CD14-positive monocyte (primary cell): ENCODE measurements at regions not wholly inside any gene's neighbourhood (a gene's known extent, or its start where the extent isn't known, plus 50 kb on each side); places are given as distances from the start of the nearest gene placed in this dataset.
"Not testable (repeated sequence)": the region's sequence is repeated elsewhere in the genome, so short reads cannot be mapped to it uniquely, and the experiment has no call there.

Experiments used
- DNase-seq, 3 donors: peaks; one replicate each; pipeline ENCODE4 v3.0.0-alpha.2; 2011 to 2022
- H2AFZ ChIP-seq: 2 replicates; pipeline ENCODE4 v1.6.0; 2012; ENCODE audit warnings: mild to moderate bottlenecking, low read depth, low read length, inconsistent platforms; ENCODE audit not compliant: insufficient read depth, poor library complexity, severe bottlenecking
- H3K27ac ChIP-seq, 2 donors: 1 replicate in 1 of 2; 2 replicates in 1 of 2; pipeline ENCODE4 v1.5.1; 2012 to 2013; ENCODE audit warnings: low read length in 2 of 2, control low read depth in 1 of 2, inconsistent platforms in 1 of 2, low read depth in 1 of 2, mild to moderate bottlenecking in 1 of 2
- H3K27me3 ChIP-seq, 2 donors: one replicate each; pipeline versions ENCODE4 v1.6.0 to v1.6.1; 2011 to 2013; ENCODE audit warnings: low read length in 2 of 2; ENCODE audit not compliant: control insufficient read depth in 2 of 2, insufficient read depth in 2 of 2
- H3K36me3 ChIP-seq, 2 donors: replicated peaks in 1 of 2; 1 replicate in 1 of 2; 2 replicates in 1 of 2; pipeline versions ENCODE4 v1.5.1 to v1.6.1; 2012 to 2013; ENCODE audit warnings: low read length in 2 of 2, control low read depth in 1 of 2, inconsistent platforms in 1 of 2, mild to moderate bottlenecking in 1 of 2; ENCODE audit not compliant: insufficient read depth in 2 of 2, control insufficient read depth in 1 of 2
- H3K4me1 ChIP-seq, 2 donors: 1 replicate in 1 of 2; 2 replicates in 1 of 2; pipeline versions ENCODE4 v1.5.1 to v1.6.1; 2012 to 2013; ENCODE audit warnings: low read length in 2 of 2, control low read depth in 1 of 2, inconsistent platforms in 1 of 2, mild to moderate bottlenecking in 1 of 2, moderate library complexity in 1 of 2; ENCODE audit not compliant: insufficient read depth in 2 of 2, control insufficient read depth in 1 of 2
- H3K4me2 ChIP-seq: replicated peaks from 2 replicates; pipeline ENCODE3; 2012; ENCODE audit warnings: low read length, moderate library complexity, mild to moderate bottlenecking; ENCODE audit not compliant: poor library complexity, severe bottlenecking; ENCODE audit errors: extremely low read depth
- H3K4me3 ChIP-seq, 3 experiments: fragments of 200-600 bp in 1 of 3; sonication (generic) in 1 of 3; replicated peaks in 1 of 3; 1 replicate in 2 of 3; 2 replicates in 1 of 3; pipeline ENCODE4 v1.5.1; 2011 to 2013; ENCODE audit warnings: low read length in 3 of 3, mild to moderate bottlenecking in 3 of 3, control low read depth in 2 of 3, low read depth in 2 of 3, inconsistent platforms in 1 of 3, moderate library complexity in 1 of 3
- H3K79me2 ChIP-seq: 2 replicates; pipeline ENCODE4 v1.6.0; 2012; ENCODE audit warnings: mild to moderate bottlenecking, control low read depth, inconsistent platforms, low read length, moderate library complexity; ENCODE audit not compliant: insufficient read depth
- H3K9ac ChIP-seq: 2 replicates; pipeline ENCODE4 v1.6.0; 2017; ENCODE audit warnings: low read length, mild to moderate bottlenecking; ENCODE audit not compliant: insufficient read depth, poor library complexity, severe bottlenecking
- H3K9me3 ChIP-seq, 2 donors: replicated peaks in 1 of 2; 1 replicate in 1 of 2; 2 replicates in 1 of 2; pipeline versions ENCODE4 v1.5.1 to v1.6.1; 2012 to 2013; ENCODE audit warnings: low read length in 2 of 2, control low read depth in 1 of 2; ENCODE audit not compliant: control insufficient read depth in 1 of 2, insufficient read depth in 1 of 2
- H4K20me1 ChIP-seq: 2 replicates; pipeline ENCODE4 v1.6.0; 2012; ENCODE audit warnings: mild to moderate bottlenecking, low read length, control low read depth, moderate library complexity; ENCODE audit not compliant: insufficient read depth
- H3K27ac Mint-ChIP-seq, 7 donors: one replicate each; pipeline ENCODE4 v1.8.0; 2020; ENCODE audit warnings: mild to moderate bottlenecking in 7 of 7, mixed read lengths in 7 of 7, moderate library complexity in 6 of 7, inconsistent platforms in 2 of 7
- H3K27me3 Mint-ChIP-seq, 3 donors: one replicate each; pipeline ENCODE4 v1.8.0; 2021 to 2022; ENCODE audit warnings: low read depth in 3 of 3, mild to moderate bottlenecking in 3 of 3, mixed read lengths in 3 of 3, moderate library complexity in 3 of 3, inconsistent platforms in 1 of 3
- H3K36me3 Mint-ChIP-seq, 2 donors: one replicate each; pipeline ENCODE4 v1.8.0; 2020; ENCODE audit warnings: mixed read lengths in 2 of 2, inconsistent platforms in 1 of 2, mild to moderate bottlenecking in 1 of 2
- H3K4me1 Mint-ChIP-seq: one replicate; pipeline ENCODE4 v1.8.0; 2020; ENCODE audit warnings: mild to moderate bottlenecking, mixed read lengths
- H3K4me3 Mint-ChIP-seq, 2 donors: one replicate each; pipeline ENCODE4 v1.8.0; 2020; ENCODE audit warnings: mild to moderate bottlenecking in 2 of 2, mixed read lengths in 2 of 2, moderate library complexity in 1 of 2
- H3K9me3 Mint-ChIP-seq, 7 donors: one replicate each; pipeline ENCODE4 v1.8.0; 2020 to 2022; ENCODE audit warnings: mixed read lengths in 7 of 7, mild to moderate bottlenecking in 6 of 7, moderate library complexity in 6 of 7, inconsistent platforms in 2 of 7
- CTCF ChIP-seq: fragments of 200-600 bp; IDR thresholded peaks from one replicate; pipeline ENCODE4 v1.8.0; 2022; ENCODE audit warnings: antibody characterized with exemption, mild to moderate bottlenecking
- WGBS: methylation state at CpG from one replicate; pipeline ENCODE4 v1.1.5; 2013; ENCODE audit warnings: missing lambda C conversion rate; ENCODE audit not compliant: insufficient coverage; 5-methylcytosine and 5-hydroxymethylcytosine counted together
- intact Hi-C, 2 donors: fragments of 100-400 bp; cut with micrococcal nuclease; formaldehyde crosslinking; loops; one replicate each; pipeline versions ENCODE4 v1.15.0 to v1.15.1; 2023

GRCh38 chr7:136424058-136424457 is 444.4 kb upstream of the CHRM2 start:
- no peak for DNase-seq
- Histone ChIP-seq H3K36me3 (no peaks in the 10 kb centered on the region), H3K79me2 (no peaks in the 10 kb centered on the region), H3K9me3 (no peaks in the 10 kb centered on the region), H4K20me1 (no peaks in the 10 kb centered on the region), H3K4me3 (no peak overlapping the region), H3K27ac (no peak overlapping the region), H3K27me3 (no peaks in the 10 kb centered on the region), H2AFZ (no peak overlapping the region), H3K9ac (no peak overlapping the region), H3K4me1 (no peaks in the 10 kb centered on the region), H3K4me2 (no peak overlapping the region)
- Mint-ChIP-seq H3K36me3 (no peaks in the 10 kb centered on the region), H3K9me3 (peaks cover 0 to 12% (median 6%) of the 10 kb centered on the region in 7 donors), H3K27me3 (no peaks in the 10 kb centered on the region), H3K4me1 (no peaks in the 10 kb centered on the region), H3K4me3 (no peak overlapping the region), H3K27ac (no peak overlapping the region)
- intact Hi-C loops = no loop called here
- TF ChIP-seq CTCF = no peak

- H3K4me3 Mint-ChIP-seq, H3K36me3 ChIP-seq, H3K4me1 ChIP-seq, intact Hi-C loops, H3K4me1 Mint-ChIP-seq, DNase-seq, H3K36me3 Mint-ChIP-seq, H3K79me2 ChIP-seq, H3K27me3 ChIP-seq, H3K9ac ChIP-seq, H3K27me3 Mint-ChIP-seq, H3K9me3 ChIP-seq, H2AFZ ChIP-seq, H3K9me3 Mint-ChIP-seq, H3K27ac Mint-ChIP-seq, H4K20me1 ChIP-seq, H3K4me2 ChIP-seq, H3K27ac ChIP-seq, H3K4me3 ChIP-seq: not testable (repeated sequence)
- WGBS = no CpG with 5 or more reads among the region's 21 CpGs
These were observed 442.6 kb upstream of the MTPN start for GRCh38 chr7:136419740-136420139.
